Stomach (tissue), 8 donors: ENCODE measurements at regions not wholly inside any gene's neighbourhood (a gene's known extent, or its start where the extent isn't known, plus 50 kb on each side); places are given as distances from the start of the nearest gene placed in this dataset.

Experiments
- DNase-seq, 2 donors: peaks; one replicate each; pipeline versions ENCODE4 v3.0.0 to v3.0.0-alpha.2; 2013 to 2019
- H3K27ac ChIP-seq, 5 donors: fragments of 200-600 bp in 4 of 5; sonication (generic) in 4 of 5; one replicate each; pipeline ENCODE4 v1.5.1; 2013 to 2019; ENCODE audit warnings: mild to moderate bottlenecking in 1 of 5, moderate library complexity in 1 of 5
- H3K27me3 ChIP-seq, 3 donors: fragments of 200-600 bp; sonication (generic); one replicate each; pipeline ENCODE4 v1.5.1; 2017 to 2019; ENCODE audit warnings: mixed run types in 1 of 3
- H3K36me3 ChIP-seq, 4 donors: fragments of 200-600 bp; sonication (generic); 1 replicate in 3 of 4; 2 replicates in 1 of 4; pipeline ENCODE4 v1.5.1; 2016 to 2019
- H3K4me1 ChIP-seq, 4 donors: fragments of 200-600 bp; sonication (generic); one replicate each; pipeline ENCODE4 v1.5.1; 2016 to 2019
- H3K4me3 ChIP-seq, 4 donors: fragments of 200-600 bp; sonication (generic) in 3 of 4; one replicate each; pipeline ENCODE4 v1.5.1; 2016 to 2019; ENCODE audit warnings: mild to moderate bottlenecking in 1 of 4
- H3K9me3 ChIP-seq, 4 donors: fragments of 200-600 bp; sonication (generic); one replicate each; pipeline ENCODE4 v1.5.1; 2016 to 2019
- EP300 ChIP-seq: sonication (generic); formaldehyde crosslinking; IDR thresholded peaks from one replicate; pipeline ENCODE4 v1.6.1; 2017; ENCODE audit warnings: antibody characterized with exemption
- POLR2A ChIP-seq, 4 donors: fragments of 450-650 bp; IDR thresholded peaks; one replicate each; pipeline ENCODE4 v1.6.1; 2016; ENCODE audit warnings: antibody characterized with exemption in 4 of 4, control low read depth in 2 of 4, mild to moderate bottlenecking in 1 of 4, moderate library complexity in 1 of 4
- POLR2AphosphoS5 ChIP-seq, 3 donors: sonication (generic); formaldehyde crosslinking; IDR thresholded peaks; one replicate each; pipeline ENCODE4 v1.6.1; 2016; ENCODE audit warnings: antibody characterized with exemption in 3 of 3
- WGBS, 5 donors: extraction: QIAGEN DNeasy Blood & Tissue Kit in 3 of 5; methylation state at CpG; one replicate each; pipeline versions ENCODE4 v1.1.5 to v1.1.7; 2013 to 2018; 5-methylcytosine and 5-hydroxymethylcytosine counted together
- intact Hi-C: fragments of 100-400 bp; cut with DNase I; formaldehyde crosslinking; loops from one replicate; pipeline ENCODE4 v1.15.1; 2023; ENCODE audit warnings: low total_unique reads
- TF ChIP-seq, protein P1 (sequence below), 7 experiments: fragments of 450-650 bp in 4 of 7; fragments of 200-600 bp in 3 of 7; sonication (generic) in 3 of 7; IDR thresholded peaks; one replicate each; pipeline ENCODE4 v1.5.1; 2016 to 2019; ENCODE audit warnings: antibody characterized with exemption in 7 of 7, control low read depth in 2 of 7, mild to moderate bottlenecking in 1 of 7
- donor health status: healthy with polysubstance abuse.
- donor health status: Bipolar disorder and iron deficiency.
- donor health status: healthy.

DNA sequence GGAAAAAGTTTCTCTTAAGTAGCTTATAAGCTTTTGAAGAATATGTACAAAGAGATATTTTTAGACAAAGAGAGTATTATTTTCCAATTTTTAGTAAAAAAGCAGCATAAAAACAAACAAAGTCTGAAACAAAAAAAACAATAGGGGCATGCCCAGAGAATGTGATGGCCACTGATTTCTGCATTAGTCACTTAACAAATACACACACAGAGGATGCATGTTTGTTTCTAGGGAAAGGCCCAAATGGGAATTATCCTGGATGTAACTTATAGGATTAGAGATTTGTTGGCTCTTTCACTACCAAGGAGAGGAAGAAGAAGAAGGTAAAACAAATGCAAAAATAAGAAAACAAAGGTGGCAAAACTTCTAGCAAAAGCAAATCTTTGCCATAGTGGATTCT, 95.9 kb upstream of the SCOC start:
- no peak for DNase-seq
- Histone ChIP-seq H3K27ac (no peak overlapping the region), H3K36me3 (no peaks in the 10 kb centered on the region), H3K4me1 (no peaks in the 10 kb centered on the region), H3K4me3 (no peak overlapping the region), H3K9me3 (no peaks in the 10 kb centered on the region), H3K27me3 (no peaks in the 10 kb centered on the region)
- intact Hi-C loops, result no loop called here
- TF ChIP-seq, protein P1, sequence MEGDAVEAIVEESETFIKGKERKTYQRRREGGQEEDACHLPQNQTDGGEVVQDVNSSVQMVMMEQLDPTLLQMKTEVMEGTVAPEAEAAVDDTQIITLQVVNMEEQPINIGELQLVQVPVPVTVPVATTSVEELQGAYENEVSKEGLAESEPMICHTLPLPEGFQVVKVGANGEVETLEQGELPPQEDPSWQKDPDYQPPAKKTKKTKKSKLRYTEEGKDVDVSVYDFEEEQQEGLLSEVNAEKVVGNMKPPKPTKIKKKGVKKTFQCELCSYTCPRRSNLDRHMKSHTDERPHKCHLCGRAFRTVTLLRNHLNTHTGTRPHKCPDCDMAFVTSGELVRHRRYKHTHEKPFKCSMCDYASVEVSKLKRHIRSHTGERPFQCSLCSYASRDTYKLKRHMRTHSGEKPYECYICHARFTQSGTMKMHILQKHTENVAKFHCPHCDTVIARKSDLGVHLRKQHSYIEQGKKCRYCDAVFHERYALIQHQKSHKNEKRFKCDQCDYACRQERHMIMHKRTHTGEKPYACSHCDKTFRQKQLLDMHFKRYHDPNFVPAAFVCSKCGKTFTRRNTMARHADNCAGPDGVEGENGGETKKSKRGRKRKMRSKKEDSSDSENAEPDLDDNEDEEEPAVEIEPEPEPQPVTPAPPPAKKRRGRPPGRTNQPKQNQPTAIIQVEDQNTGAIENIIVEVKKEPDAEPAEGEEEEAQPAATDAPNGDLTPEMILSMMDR (IDR thresholded peaks at IDR 0.05), result no peak
- TF ChIP-seq EP300, result no peak
- TF ChIP-seq POLR2A (IDR thresholded peaks at IDR 0.05), result no peak
- no peak for TF ChIP-seq POLR2AphosphoS5 (IDR thresholded peaks at IDR 0.05)

DNA sequence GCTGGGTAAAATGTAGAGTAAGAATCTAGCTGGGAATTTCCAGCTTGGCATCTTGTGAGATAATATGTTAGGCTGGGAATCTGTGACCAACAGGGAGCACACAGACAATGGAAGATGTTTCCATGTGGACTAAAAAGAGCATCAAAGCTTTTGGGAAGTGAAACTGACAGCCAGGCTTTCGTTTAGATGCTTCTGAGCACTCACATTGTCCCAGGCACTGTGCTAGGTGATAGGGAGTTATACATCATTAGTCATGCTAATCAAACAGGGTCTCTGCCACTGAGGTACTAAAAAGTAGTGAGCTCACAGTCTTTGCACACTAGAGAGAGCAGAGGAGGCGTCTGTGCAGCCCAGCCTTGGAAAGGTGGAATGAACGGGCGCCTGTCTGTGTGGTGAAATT, 101.9 kb upstream of the SCOC start:
- H3K36me3 ChIP-seq, result no peaks in the 10 kb centered on the region
- H3K27ac ChIP-seq, result no peak overlapping the region
- intact Hi-C loops, result no loop called here
- no peaks in the 10 kb centered on the region for H3K9me3 ChIP-seq
- H3K27me3 ChIP-seq, result no peaks in the 10 kb centered on the region
- 86 to 93% (median 90%) methylated on average over 4 of the region's 4 CpGs for WGBS, 5 donors
- no peak for DNase-seq
- H3K4me3 ChIP-seq, result no peak overlapping the region
- no peak for TF ChIP-seq POLR2AphosphoS5 (IDR thresholded peaks at IDR 0.05)
- no peak for TF ChIP-seq EP300
- TF ChIP-seq, protein P1 (IDR thresholded peaks at IDR 0.05), result no peak
- TF ChIP-seq POLR2A (IDR thresholded peaks at IDR 0.05), result no peak
- peaks cover 0 to 7% (median 0%) of the 10 kb centered on the region in 4 donors for H3K4me1 ChIP-seq

GRCh38 chr4:140269369-140269768, 104.1 kb upstream of the SCOC start:
- TF ChIP-seq, protein P1 (IDR thresholded peaks at IDR 0.05), result no peak
- TF ChIP-seq POLR2A (IDR thresholded peaks at IDR 0.05), result no peak
- no peak for TF ChIP-seq EP300
- TF ChIP-seq POLR2AphosphoS5 (IDR thresholded peaks at IDR 0.05), result no peak
- no peaks in the 10 kb centered on the region for H3K27me3 ChIP-seq
- H3K9me3 ChIP-seq, result no peaks in the 10 kb centered on the region
- 92 to 96% (median 94%) methylated on average over 6 of the region's 6 CpGs for WGBS, 5 donors
- intact Hi-C loops, result no loop called here
- H3K36me3 ChIP-seq, result no peaks in the 10 kb centered on the region
- H3K27ac ChIP-seq, result no peak overlapping the region
- H3K4me1 ChIP-seq, result peaks cover 0 to 7% (median 0%) of the 10 kb centered on the region in 4 donors
- H3K4me3 ChIP-seq, result no peak overlapping the region
- DNase-seq, result no peak

GRCh38 chr4:140268186-140268841, 105.1 kb upstream of the SCOC start:
- Histone ChIP-seq H3K27me3 (no peaks in the 10 kb centered on the region), H3K36me3 (no peaks in the 10 kb centered on the region), H3K4me1 (peaks cover 0 to 7% (median 0%) of the 10 kb centered on the region in 4 donors), H3K9me3 (no peaks in the 10 kb centered on the region), H3K4me3 (no peak overlapping the region), H3K27ac (no peak overlapping the region)
- intact Hi-C loops, result no loop called here
- 60 to 78% (median 78%) methylated on average over 6 of the region's 6 CpGs for whole genome bisulfite sequencing, 5 donors
- no peak for DNase-seq
- TF ChIP-seq POLR2AphosphoS5 (IDR thresholded peaks at IDR 0.05) (no peak), POLR2A (IDR thresholded peaks at IDR 0.05) (no peak), EP300 (no peak)
- TF ChIP-seq, protein P1 (IDR thresholded peaks at IDR 0.05), result no peak
